ENCODE measurements at regions not wholly inside any gene's neighbourhood (a gene's known extent, or its start where the extent isn't known, plus 50 kb on each side); places are given as distances from the start of the nearest gene placed in this dataset.

- Histone ChIP-seq H3K9me3 (no peaks in the 10 kb centered on the region), H3K4me1 (no peaks in the 10 kb centered on the region), H3K4me3 (no peak overlapping the region), H3K27ac (no peak overlapping the region), H3K4me2 (no peak overlapping the region)
- no peak for DNase-seq (ENCODE audit: low read depth in 1 of 2, low spot score in 1 of 2)
- ATAC-seq = no peak
- POLR2A ChIA-PET = no interaction called here
- CTCF ChIA-PET = no interaction called here
- 77% methylated on average over 1 of the region's 1 CpG for WGBS (ENCODE audit: missing lambda C conversion rate)
- TF ChIP-seq HEYL (CRISPR knock-in tag; IDR thresholded peaks at IDR 0.05) (no peak), HMGXB4 (CRISPR knock-in tag; IDR thresholded peaks at IDR 0.05; ENCODE audit: borderline replicate concordance) (0 out of 2 replicates have a peak, but pooled peaks have one; percentile 29)
- FAIRE-seq = no peak
Observed at GRCh38 chr1:189899686-189900425, 577.8 kb downstream of the BRINP3 start.

- WGBS (ENCODE audit: missing lambda C conversion rate) = 63% methylated on average over 2 of the region's 2 CpGs
Observed at GRCh38 chr1:189904509-189904908, 573.2 kb downstream of the BRINP3 start.

GRCh38 chr1:189908113-189908512 lies 569.6 kb downstream of the BRINP3 start:
- H3K4me2 ChIP-seq = no peak overlapping the region
- TF ChIP-seq CBX8 (IDR thresholded peaks at IDR 0.05) = no peak
- TF ChIP-seq ZC3H11A (IDR thresholded peaks at IDR 0.05) = no peak
- no peak for TF ChIP-seq CHD2 (IDR thresholded peaks at IDR 0.05; ENCODE audit: low read length, partially characterized antibody)
- peak; percentile 86 for TF ChIP-seq MAFK (IDR thresholded peaks at IDR 0.05; ENCODE audit: partially characterized antibody)
- H3K27ac ChIP-seq = no peak overlapping the region
- ChIA-PET POLR2A (no interaction called here), CTCF (interaction anchor here (0.6 kb wide), 1 partner anchor 9 kb away, joined by 3 read pairs; no protein-coding TSS in a partner anchor)
- H3K4me3 ChIP-seq = no peak overlapping the region
- ATAC-seq = no peak
- no peak for DNase-seq (ENCODE audit: low read depth in 1 of 2, low spot score in 1 of 2)
- no peaks in the 10 kb centered on the region for H3K4me1 ChIP-seq
- FAIRE-seq = no peak
- no peaks in the 10 kb centered on the region for H3K9me3 ChIP-seq

More at GRCh38 chr1:189904509-189904908, 573.2 kb downstream of the BRINP3 start:
- POLR2A ChIA-PET = no interaction called here
- no peak for TF ChIP-seq FOSB (CRISPR knock-in tag; IDR thresholded peaks at IDR 0.05)
- no peak for TF ChIP-seq EP300 (IDR thresholded peaks at IDR 0.05)
- no peak for TF ChIP-seq SMC3 (IDR thresholded peaks at IDR 0.05)
- TF ChIP-seq MAFK (IDR thresholded peaks at IDR 0.05; ENCODE audit: partially characterized antibody) = peak; percentile 55
- no peak for TF ChIP-seq JUNB (IDR thresholded peaks at IDR 0.05)
- TF ChIP-seq NFE2L2 (conservative IDR thresholded peaks at IDR 0.05; ENCODE audit: low read length) = no peak
- no peak for TF ChIP-seq EHMT2 (IDR thresholded peaks at IDR 0.05; ENCODE audit: low read depth)
- ATAC-seq = no peak
- no peak overlapping the region for H3K4me3 ChIP-seq
- FAIRE-seq = no peak
- H3K9me3 ChIP-seq = no peaks in the 10 kb centered on the region
- no peaks in the 10 kb centered on the region for H3K4me1 ChIP-seq
- H3K4me2 ChIP-seq = no peak overlapping the region
- no peak for DNase-seq (ENCODE audit: low read depth in 1 of 2, low spot score in 1 of 2)
- CTCF ChIA-PET = no interaction called here
- H3K27ac ChIP-seq = no peak overlapping the region

- FAIRE-seq (no peak), DNase-seq (ENCODE audit: low read depth in 1 of 2, low spot score in 1 of 2) (no peak), ATAC-seq (no peak)
- WGBS (ENCODE audit: missing lambda C conversion rate) = 85% methylated on average over 2 of the region's 2 CpGs
- POLR2A ChIA-PET = no interaction called here
- Histone ChIP-seq H3K4me2 (no peak overlapping the region), H3K4me1 (no peaks in the 10 kb centered on the region), H3K9me3 (peaks cover 5% of the 10 kb centered on the region; the same call in 2 of the 3 replicates), H3K27ac (no peak overlapping the region), H3K4me3 (no peak overlapping the region)
- TF ChIP-seq MAFK (IDR thresholded peaks at IDR 0.05; ENCODE audit: partially characterized antibody) (no peak), ZSCAN20 (CRISPR knock-in tag; IDR thresholded peaks at IDR 0.05) (no peak), HEYL (CRISPR knock-in tag; IDR thresholded peaks at IDR 0.05) (no peak), POLR2AphosphoS2 (conservative IDR thresholded peaks at IDR 0.05; ENCODE audit: low read length) (no peak), TFCP2L1 (CRISPR knock-in tag; IDR thresholded peaks at IDR 0.05) (no peak), FOSB (CRISPR knock-in tag; IDR thresholded peaks at IDR 0.05) (no peak), NR3C1 (IDR thresholded peaks at IDR 0.05) (no peak), ZC3H11A (IDR thresholded peaks at IDR 0.05) (no peak), SREBF2 (IDR thresholded peaks at IDR 0.05) (no peak), ELK1 (IDR thresholded peaks at IDR 0.05; ENCODE audit: low read depth, low read length) (no peak), GATA3 (IDR thresholded peaks at IDR 0.05; ENCODE audit: borderline replicate concordance) (no peak), REST (IDR thresholded peaks at IDR 0.05) (no peak), USF2 (IDR thresholded peaks at IDR 0.05) (no peak), RFX5 (IDR thresholded peaks at IDR 0.05) (no peak), EP300 (IDR thresholded peaks at IDR 0.05) (no peak), KDM1A (IDR thresholded peaks at IDR 0.05; ENCODE audit: low read depth) (no peak)
- CTCF ChIA-PET = no interaction called here
Observed at GRCh38 chr1:189921613-189922012, 556.1 kb downstream of the BRINP3 start.

Data from A549 (cell line).